ENCODE measurements at regions not wholly inside any gene's neighbourhood (a gene's known extent, or its start where the extent isn't known, plus 50 kb on each side); places are given as distances from the start of the nearest gene placed in this dataset.

GRCh38 chr2:234218266-234219045 is 168.0 kb downstream of the SPP2 start:
- Histone ChIP-seq H3K9me3 (ENCODE audit: low read depth, low read length, poor library complexity, severe bottlenecking) (no peaks in the 10 kb centered on the region), H3K36me3 (ENCODE audit: insufficient read depth, low read length, poor library complexity, severe bottlenecking) (no peaks in the 10 kb centered on the region), H3K4me3 (ENCODE audit: low read depth, low read length, poor library complexity, severe bottlenecking) (no peak overlapping the region), H3K4me1 (ENCODE audit: insufficient read depth, low read length, poor library complexity, severe bottlenecking) (no peaks in the 10 kb centered on the region), H3K27ac (ENCODE audit: low read depth, low read length, poor library complexity, severe bottlenecking) (no peak overlapping the region), H3K27me3 (replicated peaks; ENCODE audit: insufficient read depth, low read depth, low read length, poor library complexity) (peaks cover 14% of the 10 kb centered on the region)
- BruUV-seq (replicated peaks) = no TSS peak
- CTCF ChIA-PET = no interaction called here
- no peak for TF ChIP-seq EZH2 (IDR thresholded peaks at IDR 0.05; ENCODE audit: borderline replicate concordance, low read depth, low read length, poor library complexity, severe bottlenecking)
- TF ChIP-seq CTCF (conservative IDR thresholded peaks at IDR 0.05; ENCODE audit: low read depth, low read length) = no peak
- POLR2A ChIA-PET (ENCODE audit: low non-redundant PET) = interaction anchor here (0.6 kb wide), 1 partner anchor 53 kb away, joined by 3 read pairs; no protein-coding TSS in a partner anchor
- intact Hi-C loops (cut with micrococcal nuclease; ENCODE audit: unreplicated experiment) = no loop called here
- DNase-seq (ENCODE audit: low spot score) = no peak

GRCh38 chr2:234212534-234212933 is 162.0 kb downstream of the SPP2 start:
- DNase-seq (ENCODE audit: low spot score) = no peak
- CTCF ChIA-PET = no interaction called here
- no peak overlapping the region for H3K27ac ChIP-seq (ENCODE audit: low read depth, low read length, poor library complexity, severe bottlenecking)
- BruUV-seq (replicated peaks) = no TSS peak
- H3K9me3 ChIP-seq (ENCODE audit: low read depth, low read length, poor library complexity, severe bottlenecking) = no peaks in the 10 kb centered on the region
- no peaks in the 10 kb centered on the region for H3K4me1 ChIP-seq (ENCODE audit: insufficient read depth, low read length, poor library complexity, severe bottlenecking)
- POLR2A ChIA-PET (ENCODE audit: low non-redundant PET) = no interaction called here
- H3K27me3 ChIP-seq (replicated peaks; ENCODE audit: insufficient read depth, low read depth, low read length, poor library complexity) = peaks cover 14% of the 10 kb centered on the region
- no peak overlapping the region for H3K4me3 ChIP-seq (ENCODE audit: low read depth, low read length, poor library complexity, severe bottlenecking)
- intact Hi-C loops (cut with micrococcal nuclease; ENCODE audit: unreplicated experiment) = no loop called here
- TF ChIP-seq CTCF (conservative IDR thresholded peaks at IDR 0.05; ENCODE audit: low read depth, low read length) (no peak), EZH2 (IDR thresholded peaks at IDR 0.05; ENCODE audit: borderline replicate concordance, low read depth, low read length, poor library complexity, severe bottlenecking) (no peak)
- no peaks in the 10 kb centered on the region for H3K36me3 ChIP-seq (ENCODE audit: insufficient read depth, low read length, poor library complexity, severe bottlenecking)

- POLR2A ChIA-PET (ENCODE audit: low non-redundant PET) = no interaction called here
- no peaks in the 10 kb centered on the region for H3K9me3 ChIP-seq (ENCODE audit: low read depth, low read length, poor library complexity, severe bottlenecking)
- TF ChIP-seq CTCF (conservative IDR thresholded peaks at IDR 0.05; ENCODE audit: low read depth, low read length) (no peak), EZH2 (IDR thresholded peaks at IDR 0.05; ENCODE audit: borderline replicate concordance, low read depth, low read length, poor library complexity, severe bottlenecking) (no peak)
- CTCF ChIA-PET = no interaction called here
- no TSS peak for BruUV-seq (replicated peaks)
- no peaks in the 10 kb centered on the region for H3K36me3 ChIP-seq (ENCODE audit: insufficient read depth, low read length, poor library complexity, severe bottlenecking)
- H3K27me3 ChIP-seq (replicated peaks; ENCODE audit: insufficient read depth, low read depth, low read length, poor library complexity) = peaks cover 8% of the 10 kb centered on the region
- H3K4me1 ChIP-seq (ENCODE audit: insufficient read depth, low read length, poor library complexity, severe bottlenecking) = no peaks in the 10 kb centered on the region
- no peak overlapping the region for H3K4me3 ChIP-seq (ENCODE audit: low read depth, low read length, poor library complexity, severe bottlenecking)
- no peak for DNase-seq (ENCODE audit: low spot score)
- no peak overlapping the region for H3K27ac ChIP-seq (ENCODE audit: low read depth, low read length, poor library complexity, severe bottlenecking)
- intact Hi-C loops (cut with micrococcal nuclease; ENCODE audit: unreplicated experiment) = no loop called here
These were observed 161.3 kb downstream of the SPP2 start for GRCh38 chr2:234211797-234212196.
